ENCODE measurements at regions not wholly inside any gene's neighbourhood (a gene's known extent, or its start where the extent isn't known, plus 50 kb on each side); places are given as distances from the start of the nearest gene placed in this dataset.

DNA sequence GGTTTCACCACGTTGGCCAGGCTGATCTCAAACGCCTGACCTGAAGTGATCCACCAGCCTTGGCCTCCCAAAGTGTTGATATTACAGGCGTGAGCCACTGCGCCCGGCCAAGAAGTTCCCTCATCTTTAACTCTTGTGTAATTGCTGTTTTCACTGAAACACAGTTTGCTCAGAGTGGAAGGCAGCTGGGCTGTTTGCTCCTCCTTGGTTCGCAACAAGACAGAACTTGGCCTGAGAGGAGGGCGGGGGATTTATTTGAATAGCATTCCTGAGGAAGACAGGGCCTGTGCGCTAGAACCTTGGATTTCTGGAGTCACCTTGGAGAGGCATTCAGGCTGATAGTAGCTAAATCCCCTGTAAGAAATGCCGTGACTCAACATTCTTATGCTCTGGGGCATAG, 226.7 kb upstream of the MCTP2 start:
- no peak for FAIRE-seq

DNA sequence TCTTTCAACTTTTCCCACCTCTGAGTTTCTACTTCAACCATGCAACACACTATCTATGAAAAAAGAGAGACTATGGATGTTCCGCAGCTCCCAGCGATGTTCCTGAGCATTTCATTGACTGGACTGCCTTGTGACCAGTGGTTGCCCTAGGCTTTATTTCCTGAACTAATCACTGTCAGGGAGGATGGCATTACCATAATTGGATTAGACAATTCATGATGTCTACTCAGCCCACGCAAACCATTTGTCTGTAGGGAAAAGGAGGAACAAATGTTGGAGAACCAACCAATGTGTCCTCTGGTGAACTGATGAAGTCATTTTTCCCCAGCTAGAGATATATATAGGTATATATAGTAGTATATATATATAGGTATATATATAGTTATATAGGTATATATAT, 229.3 kb upstream of the MCTP2 start:
- no peak for FAIRE-seq

DNA sequence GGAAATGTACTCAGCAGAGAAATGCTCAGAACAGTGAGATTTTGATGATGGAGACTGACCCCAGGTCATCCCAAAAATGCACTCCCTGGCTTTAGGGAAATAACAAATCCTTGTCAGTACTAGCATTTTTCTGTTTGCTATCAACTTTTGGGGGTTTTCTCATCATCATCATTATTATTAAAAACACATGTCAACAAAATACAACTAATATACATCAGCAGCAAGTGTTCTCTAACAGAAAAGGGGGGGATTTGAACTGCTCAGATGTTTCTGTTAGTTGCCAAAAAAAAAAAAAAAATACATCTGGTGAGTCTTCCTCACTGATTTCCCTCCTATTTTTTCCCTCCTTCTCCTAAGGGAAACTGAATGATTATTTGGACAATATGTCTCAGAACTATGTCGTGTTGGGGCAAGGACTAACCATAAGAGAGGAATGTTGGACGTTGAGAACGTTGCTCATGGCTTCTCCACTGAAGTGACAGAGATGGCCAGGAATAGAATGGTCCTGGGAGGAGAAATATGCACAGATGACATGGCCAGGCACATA, 230.0 kb upstream of the MCTP2 start:
- FAIRE-seq = peak; percentile 93

DNA sequence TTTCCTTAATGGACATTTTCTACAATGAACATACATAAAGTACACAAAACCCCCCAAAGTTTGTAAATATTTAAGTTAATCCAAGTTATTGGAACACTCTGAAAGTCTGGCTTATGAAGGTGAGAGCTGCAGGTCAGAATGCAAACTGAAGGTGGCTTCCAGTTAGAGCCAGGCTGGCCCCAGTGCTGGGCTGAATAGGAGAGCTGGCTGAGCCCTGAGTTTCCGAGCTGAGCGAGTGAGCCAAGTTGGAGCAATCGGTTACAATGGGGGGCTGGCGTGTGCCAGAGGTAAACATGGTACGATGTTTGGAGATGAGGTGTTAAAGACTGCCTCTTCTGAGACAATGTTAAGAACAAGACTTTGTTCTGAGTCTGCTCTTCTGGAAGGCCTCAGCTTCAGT, 230.8 kb upstream of the MCTP2 start:
- no peak for FAIRE-seq

DNA sequence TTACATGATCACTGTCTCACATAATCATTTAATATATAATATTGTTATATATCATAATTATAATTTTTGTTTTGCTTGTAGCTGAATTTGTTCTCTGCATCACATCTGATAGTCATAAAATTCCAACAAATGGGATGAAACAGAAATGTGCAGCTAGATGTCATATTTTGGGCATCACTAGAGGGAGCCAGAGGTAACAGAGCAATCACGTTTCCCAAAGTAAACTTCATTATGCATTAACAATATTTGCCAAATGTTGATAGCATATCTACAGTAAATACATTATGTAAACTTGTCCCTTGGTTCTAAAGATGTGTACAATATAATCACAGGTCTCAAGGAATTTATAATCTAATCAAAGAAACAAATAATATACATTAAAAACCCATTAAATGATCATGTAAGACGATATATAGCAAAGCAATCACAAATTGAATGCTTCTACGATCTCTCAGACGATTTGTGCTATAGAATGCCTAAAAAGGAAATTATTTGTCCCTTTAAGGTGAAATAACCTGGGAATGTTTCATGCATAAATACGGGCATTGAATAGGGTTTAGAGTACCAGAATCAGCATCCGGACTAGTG, 234.2 kb upstream of the MCTP2 start:
- peak; percentile 91 for FAIRE-seq

DNA sequence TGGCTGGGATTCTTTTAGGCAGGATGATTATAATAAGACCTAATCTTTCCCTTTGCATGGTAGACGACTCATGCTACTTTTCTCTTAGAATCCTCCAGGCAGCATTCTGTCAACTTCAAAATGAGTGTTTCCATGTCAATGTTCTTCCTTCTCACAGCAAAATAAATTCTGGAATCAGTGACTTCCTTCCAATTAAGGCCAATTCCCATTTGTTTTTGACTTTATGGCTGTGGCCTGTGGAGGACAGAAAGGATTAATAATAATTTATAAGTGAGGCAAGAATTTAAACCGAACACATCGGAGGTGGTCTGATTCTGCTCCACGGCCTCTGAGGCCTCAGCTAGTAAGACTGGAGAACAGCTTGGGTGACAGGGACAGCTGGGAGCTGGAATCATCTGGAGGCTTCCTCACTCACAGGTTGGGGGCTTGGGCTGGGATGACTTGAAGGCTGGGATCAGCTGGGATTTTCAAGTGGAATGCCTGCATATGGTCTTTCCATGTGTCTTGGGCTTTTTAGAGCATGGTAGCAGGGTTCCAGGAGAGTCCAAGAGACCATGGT, 241.8 kb upstream of the MCTP2 start:
- no peak for FAIRE-seq

DNA sequence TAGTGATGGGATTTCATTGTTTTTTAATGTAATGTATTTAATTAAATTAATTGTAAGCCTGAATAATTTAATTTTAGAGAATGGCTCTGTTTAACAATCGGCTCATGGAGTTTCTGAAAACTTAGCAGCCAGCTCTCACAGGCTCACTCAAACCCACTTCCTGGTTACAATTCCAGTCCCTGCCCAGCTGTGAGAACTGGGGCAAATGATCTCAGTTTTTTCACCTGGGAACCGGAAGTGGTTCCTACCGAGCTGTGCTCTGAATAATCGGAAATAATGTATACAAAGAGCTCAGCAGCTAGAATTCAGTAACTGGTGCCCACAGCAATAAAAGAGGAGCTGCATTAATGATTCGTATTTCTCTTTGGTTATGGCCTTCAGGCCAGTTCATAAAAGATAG, 244.3 kb upstream of the MCTP2 start:
- FAIRE-seq = no peak

DNA sequence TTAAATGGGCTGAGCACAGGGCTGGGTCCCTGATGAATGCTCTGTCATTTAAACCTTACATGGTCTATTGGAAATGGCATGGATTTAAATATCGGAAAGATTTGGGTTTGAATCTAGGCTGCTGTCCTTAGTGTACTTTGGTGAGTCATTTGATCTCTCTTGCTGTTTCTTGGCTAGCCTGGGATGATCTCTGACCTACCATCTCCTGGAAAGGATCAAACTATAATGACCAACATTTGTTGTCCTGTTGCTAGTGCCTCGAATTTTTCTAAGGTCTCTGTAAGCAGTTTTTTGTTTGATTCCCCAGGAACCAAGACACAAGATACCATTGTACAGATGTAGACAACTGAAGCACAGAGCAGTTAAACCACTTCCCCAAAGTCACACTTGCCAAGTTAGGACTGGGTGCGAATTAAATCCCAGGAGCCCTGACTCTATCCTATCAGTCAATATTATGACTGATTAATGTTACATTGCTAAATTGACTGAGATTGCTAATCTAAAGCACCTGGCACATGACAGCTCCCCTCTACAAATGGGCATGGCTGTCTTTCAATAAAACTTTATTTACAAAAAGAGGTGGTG, 244.9 kb upstream of the MCTP2 start:
- FAIRE-seq = no peak

DNA sequence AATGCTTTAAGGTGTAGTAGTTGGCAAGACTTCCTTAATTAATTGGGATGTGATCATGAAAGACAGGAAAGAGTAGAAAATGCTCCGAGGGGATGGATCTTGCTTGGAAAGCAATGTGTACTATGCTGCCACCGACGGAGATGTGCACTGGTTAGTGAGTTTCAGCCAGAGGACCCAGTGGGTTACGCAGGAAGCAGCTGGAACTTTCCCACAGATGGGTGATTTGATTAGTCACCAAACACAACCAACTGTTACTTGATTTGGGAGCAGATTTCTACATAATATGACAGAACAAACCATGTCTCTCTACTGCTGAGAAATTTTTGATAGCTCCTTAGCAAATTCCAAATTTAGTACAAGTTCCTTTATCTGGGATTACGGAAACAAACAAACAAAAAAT, 245.4 kb upstream of the MCTP2 start:
- FAIRE-seq = no peak

DNA sequence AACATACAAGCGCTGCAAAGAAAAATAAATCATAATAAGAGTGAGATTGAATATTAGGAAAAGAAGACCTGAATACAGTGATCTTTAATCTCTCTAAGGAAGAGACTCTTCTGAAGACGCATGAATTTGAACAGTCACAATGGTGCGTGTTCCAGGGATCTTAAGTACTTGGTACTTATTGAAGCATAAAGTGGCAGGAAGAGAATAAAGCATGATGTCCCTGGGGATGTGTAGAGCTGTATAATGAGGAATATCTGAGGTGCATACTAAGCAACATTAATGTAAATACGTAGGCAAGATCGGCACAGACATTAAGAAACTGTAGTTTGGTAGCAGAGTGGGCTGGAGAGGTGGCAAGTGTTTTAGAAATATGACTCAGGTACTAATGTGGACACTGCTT, 246.2 kb upstream of the MCTP2 start:
- FAIRE-seq = no peak

DNA sequence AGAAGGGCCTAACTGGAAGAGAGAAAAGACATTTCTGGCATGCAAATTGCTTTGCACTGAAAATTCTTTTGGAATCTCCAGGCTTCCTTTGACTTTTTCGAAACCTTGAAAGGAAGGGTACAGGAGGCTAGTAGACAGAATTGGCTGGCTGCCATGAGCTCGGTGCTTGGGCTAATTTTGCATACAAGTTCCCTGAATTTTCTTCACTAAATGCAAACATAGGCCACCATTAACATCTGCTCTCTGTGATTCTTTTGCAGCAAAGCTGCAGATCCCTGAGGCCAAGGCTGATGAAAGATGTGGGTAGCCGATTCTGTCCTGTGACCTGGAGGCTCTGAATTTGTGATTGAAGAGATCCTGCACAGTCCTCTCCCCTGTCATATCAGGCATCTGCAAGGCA, 247.8 kb upstream of the MCTP2 start:
- FAIRE-seq = no peak

DNA sequence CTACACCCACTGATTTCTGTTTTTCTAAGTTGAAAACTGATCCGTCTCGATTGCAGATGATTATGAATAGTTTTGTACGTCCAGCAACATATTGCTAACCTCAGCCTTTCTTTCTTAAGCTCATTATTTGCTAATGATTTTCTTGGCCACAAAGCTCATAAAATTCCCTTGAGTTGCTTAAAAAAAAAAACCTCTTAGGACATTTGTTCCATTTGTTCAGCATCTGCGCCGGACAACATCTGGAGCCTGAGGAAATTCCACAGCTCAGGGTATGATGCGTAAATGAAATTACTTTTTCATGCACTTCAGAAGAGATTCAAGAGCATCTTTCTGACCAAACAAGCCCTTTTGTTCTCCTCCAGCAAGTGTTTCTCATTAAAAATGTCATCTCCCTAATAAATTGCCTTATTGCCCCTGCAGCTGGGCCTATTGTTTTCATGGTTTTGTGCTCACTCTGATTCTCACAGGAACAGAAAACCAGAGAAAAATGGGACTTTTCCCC, 249.1 kb upstream of the MCTP2 start:
- peak; percentile 99 for FAIRE-seq

DNA sequence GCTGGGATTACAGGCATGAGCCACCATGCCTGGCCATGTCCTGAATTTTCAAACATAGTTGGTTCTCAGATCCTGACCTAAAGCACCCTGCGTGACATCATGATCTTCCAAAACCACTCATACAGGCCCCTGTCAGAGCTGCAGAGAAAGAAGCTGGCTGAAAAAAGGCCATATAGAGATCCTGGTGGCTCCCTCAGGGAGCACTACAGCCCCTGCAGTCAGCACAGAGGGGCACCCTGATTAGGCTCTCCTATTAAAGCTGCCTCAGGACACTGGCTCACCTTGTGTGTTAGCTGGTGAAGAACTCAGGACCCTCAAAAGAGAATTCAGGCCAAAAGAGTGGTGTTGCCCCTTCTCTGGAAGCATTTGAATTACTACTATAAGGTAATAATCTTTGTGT, 249.7 kb upstream of the MCTP2 start:
- no peak for FAIRE-seq

DNA sequence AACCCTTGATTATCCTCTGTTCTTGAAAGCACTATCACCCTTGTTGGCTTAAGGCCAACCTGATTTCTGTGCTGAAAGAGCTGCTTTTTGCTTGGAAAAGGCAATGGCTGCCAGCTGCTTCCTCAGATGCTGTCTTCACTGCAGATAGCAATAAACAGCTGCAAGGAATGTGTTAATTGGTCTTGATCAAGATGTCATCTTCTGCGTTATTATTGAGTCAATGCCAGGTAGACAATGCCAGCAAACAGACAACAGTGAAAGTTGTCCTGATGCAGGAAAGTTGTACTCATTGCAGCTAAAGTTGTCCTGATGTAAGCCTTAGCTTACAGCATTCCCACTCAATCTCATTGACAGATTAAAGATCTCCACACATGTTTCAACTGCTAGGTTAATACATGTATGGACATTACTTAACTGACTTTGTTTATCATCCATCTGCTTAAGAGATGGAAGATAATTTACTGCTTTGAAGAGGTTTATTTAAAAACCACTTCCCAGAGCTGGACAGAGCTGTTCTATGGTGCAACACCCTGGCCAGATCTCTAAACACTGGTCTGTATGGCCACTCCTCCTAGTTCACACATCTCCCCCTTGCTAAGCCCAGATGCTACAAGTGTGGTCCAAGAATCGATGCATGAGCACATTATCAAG, 251.0 kb upstream of the MCTP2 start:
- FAIRE-seq = peak; percentile 12

DNA sequence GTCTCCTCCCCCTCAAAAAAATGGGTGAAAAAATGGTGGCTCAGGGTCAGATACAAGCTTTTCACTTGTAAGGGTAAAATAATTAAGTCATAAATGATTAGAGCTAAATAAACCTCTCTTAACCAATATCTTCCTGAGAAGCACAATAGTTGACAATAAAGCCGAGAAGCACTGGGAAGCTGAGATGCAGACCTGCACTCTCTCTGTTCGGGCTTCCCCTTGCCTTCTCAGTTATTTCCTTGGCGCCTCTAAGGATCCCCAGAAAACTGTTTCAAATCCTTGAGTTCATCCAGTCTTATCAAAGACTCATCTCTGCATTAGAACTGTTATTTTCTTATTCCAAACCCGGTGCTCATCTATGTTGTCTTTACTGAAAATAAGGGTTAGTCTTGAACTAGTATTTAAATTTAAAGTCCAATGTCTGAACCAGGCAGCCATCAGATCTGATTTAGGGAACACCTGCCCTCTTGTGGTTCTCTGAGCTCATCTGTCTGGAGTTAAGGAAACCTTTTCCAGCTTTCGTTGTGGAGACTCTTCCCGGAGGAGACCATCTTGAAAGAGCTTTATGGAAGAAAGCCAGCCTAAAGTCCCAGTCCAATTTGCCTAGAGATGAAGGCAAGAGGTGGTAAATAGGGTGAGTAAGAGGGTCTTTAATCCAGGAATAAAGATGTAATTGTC, 256.4 kb upstream of the MCTP2 start:
- FAIRE-seq = peak; percentile 18

DNA sequence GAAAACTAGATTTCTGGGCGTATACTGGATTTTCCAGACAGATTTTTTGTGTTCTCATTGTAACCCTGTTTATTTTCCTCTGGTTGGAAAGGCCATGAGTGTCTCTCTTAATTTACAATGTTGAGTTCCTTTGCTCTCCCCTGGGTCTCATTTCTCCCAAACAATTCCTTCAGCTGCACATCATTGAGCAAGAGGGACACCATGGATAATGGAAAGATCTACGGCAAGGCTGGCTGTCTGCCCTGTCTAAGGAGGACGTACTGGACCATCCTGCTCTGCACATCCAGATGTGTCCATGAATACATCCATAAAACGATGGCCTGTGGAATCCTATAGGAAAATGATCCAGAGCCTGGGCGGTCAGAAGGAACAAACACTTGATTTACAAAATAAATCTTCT, 258.1 kb upstream of the MCTP2 start:
- peak; percentile 98 for FAIRE-seq

DNA sequence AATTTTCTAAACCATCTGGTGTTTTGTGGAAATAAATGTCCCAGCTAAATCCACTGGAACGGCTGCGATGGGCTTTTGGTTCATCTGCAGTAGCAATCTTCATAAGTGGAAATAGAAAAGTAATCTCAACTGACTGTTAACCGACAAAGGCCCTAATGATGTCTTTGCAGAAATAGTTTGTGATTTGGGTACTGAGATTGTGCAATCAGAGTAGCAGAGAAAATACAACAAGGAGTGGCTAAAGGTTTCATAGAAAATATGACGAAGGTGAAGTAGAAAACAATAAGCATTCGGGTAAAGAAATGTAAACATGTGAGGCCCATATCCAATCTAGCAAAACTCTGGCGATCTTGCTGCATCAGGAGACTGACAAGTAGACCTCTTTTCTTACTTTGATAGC, 262.6 kb upstream of the MCTP2 start:
- no peak for FAIRE-seq

DNA sequence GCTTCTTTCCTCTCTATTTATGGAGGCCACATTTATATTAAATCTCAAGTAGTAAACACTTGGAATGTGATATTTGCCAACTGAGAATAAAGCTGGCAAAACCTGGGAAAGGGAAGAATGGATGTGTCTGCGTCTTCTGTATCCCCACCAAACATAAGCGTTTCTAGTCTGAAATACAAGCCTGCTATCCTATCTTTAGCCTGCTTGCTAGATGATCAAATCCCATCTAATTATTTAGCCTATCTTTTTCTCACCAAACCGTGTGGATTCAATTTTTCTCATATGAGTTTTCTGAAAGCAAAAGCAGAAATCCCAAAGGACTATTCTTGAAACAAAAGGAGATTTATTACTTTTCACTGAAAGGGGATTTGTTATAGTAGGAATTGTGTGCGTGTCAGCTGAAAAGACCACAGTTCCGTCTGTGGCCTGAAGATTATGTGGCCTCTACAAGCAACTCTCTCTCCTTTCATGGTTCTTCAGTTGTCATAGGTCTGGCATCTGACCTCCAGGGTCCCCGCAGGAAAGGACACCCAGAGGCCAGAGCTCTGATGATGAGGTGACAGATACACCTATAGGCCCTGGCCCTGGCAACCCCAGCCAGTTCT, 266.0 kb upstream of the MCTP2 start:
- FAIRE-seq = no peak

DNA sequence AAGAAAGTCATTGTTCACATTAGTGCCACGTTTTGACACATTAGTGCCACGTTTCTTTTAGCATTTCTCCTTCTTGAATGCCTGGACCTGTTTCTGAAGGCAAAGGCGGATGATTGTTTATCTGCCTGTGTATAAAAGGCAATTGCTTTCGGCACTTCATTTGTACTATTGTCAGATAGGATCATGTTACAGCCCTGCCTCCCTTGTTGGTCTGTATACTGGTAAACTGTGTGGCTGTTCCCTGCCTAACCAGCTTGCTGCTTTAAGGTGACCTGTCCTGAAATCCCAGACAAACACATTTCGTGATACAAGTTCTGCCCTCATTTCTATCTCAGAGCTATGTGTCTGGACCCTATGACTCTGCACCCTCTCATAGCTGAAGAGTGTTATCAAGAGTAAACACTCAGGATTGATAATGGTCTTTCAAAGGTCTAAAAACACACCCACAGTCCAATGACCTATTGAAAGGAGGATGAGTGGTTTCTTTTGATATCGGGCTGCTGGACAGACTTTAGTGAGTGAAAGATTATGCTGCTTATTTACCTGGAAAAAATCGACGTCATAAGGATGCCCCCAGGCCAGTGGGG, 276.3 kb upstream of the MCTP2 start:
- no peak for FAIRE-seq

DNA sequence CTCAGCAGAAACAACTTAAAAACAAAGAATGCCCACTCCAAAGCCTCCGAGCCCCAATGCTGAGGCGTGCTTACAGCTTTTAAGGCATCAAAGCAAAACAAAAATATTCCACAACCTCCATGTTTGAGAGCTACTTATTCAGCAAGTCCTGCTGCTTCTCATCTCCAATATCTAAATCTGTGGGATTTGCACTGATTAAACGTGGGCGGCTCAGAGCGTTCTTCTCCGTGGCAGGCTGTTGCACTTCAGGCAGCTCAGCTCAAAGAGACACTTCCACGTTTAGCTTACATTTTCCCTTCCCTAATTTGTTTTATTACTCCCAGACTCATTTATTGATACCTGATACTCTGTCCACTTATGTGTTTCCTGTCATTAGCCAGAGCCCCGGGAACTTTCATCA, 282.6 kb upstream of the MCTP2 start:
- FAIRE-seq = no peak

DNA sequence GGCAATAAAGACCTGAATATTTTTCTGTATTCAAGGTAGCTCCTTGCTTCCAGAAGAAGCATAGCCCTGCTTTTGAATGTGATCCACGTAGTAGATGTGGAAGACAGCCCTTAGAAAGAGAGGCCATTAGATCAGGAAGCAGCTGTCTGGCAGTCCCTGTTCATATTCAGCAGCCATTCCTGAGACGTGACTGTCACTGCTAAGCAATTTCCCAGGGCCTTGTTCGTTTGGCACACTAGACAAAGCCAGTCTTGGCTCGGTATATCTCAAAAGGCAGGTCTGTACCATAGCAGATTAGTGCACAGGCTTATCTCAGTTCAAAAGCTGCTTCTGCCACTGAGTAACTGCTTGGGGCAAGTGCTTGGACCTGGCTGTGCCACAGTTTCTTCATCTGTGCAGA, 287.8 kb upstream of the MCTP2 start:
- FAIRE-seq = no peak

DNA sequence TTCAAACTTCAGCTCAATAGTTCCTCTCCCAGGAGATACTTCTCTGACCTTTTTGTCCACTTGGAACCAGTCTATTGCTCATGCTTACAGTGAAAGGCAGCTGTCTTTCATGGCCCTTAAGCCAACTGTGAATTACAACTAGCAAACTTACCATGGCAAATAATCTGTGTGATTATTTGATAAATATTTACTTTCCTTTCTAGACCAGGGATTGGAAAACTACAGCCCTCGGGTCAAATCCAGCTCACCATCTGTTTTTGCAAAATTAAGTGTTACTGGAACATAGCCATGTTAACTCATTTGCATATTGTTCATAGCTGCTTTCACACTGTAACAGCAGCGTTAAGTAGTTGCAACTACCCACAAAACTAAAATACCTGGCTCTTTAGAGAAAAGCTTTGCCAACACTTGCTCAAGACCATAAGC, 289.1 kb upstream of the MCTP2 start:
- no peak for FAIRE-seq

Data from endometrium (tissue), 2 donors.